ENCODE measurements at regions not wholly inside any gene's neighbourhood (a gene's known extent, or its start where the extent isn't known, plus 50 kb on each side); places are given as distances from the start of the nearest gene placed in this dataset.

GRCh38 chr20:62544505-62545055 lies 68.8 kb upstream of the GATA5 start:
- DNase-seq (ENCODE audit: extremely low read depth, low read depth): no peak

- no peak for DNase-seq (ENCODE audit: extremely low read depth, low read depth)
Measured at GRCh38 chr20:62545271-62545670, 69.5 kb upstream of the GATA5 start.

GRCh38 chr20:62545901-62546525 lies 70.2 kb upstream of the GATA5 start:
- DNase-seq (ENCODE audit: extremely low read depth, low read depth): no peak

GRCh38 chr20:62546606-62547005 lies 70.8 kb upstream of the GATA5 start:
- no peak for DNase-seq (ENCODE audit: extremely low read depth, low read depth)

DNA sequence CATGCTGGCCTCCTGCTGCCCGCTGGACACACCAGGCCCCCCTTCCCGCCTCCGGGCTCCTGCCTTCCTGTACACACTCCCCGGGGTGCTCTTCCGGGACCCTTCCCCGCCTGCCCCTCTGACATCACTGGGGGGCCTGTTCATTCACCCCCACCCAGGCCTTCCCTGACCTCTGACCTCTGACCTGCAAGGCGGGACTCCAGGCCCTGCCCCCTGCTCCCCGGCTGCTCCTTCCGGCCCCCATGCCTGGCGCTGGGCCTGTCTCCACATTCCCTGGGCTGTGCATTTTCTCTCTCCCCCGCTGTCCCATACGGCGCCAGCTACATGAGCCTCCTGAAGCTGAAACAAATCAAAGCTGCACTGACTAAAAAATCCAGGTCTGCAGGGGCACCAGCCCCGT lies 71.6 kb upstream of the GATA5 start:
- no peak for DNase-seq (ENCODE audit: extremely low read depth, low read depth)

DNA sequence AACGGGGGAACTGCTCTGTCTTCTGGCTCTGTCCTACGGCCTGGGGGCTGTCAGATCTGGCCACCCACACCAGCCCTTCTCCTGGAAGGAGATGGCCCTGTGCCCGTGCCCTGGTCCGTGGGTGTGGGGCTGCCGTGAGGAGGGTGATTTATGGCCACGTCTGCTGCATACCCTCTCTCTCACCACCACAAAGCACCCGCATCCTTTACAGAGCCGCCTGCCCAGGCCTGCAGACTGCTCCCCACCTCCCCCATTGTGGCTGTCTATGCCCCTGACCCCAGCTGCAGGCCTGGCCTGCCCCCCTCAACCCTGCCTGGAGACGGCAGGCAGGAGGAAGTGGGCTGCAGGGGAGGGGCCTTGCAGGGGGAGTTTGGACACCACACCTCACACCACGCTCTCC lies 72.7 kb upstream of the GATA5 start:
- DNase-seq (ENCODE audit: extremely low read depth, low read depth): no peak

GRCh38 chr20:62549029-62549428 lies 73.2 kb upstream of the GATA5 start:
- no peak for DNase-seq (ENCODE audit: extremely low read depth, low read depth)

DNA sequence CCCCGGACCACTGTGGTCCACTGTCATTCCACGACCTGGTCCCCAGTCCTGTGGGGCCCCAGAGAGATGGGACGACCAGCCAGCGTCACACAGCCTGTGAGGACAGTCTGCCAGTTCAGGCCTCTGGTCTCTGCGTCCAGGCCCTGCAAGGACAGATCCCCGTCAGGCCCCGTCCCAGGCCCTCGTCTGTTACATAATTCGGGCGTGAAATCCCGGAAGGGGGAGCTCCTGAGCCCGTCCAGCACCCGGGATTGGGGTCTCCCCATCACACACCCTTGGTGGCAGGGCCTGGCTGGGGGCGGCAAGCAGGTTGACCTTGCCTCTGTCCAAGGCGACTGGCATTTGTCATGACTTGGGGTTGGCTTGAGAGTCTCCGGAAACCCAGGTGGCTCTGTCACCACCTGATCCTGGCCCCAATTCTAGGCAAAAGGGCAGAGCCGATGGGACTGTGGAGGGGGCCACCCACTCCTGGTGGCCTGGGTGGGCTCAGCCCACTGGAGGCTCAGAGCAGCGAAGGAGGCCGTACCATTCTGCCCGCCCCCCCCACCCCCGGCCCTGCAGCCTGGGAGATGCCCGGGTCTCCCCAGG lies 73.8 kb upstream of the GATA5 start:
- no peak for DNase-seq (ENCODE audit: extremely low read depth, low read depth)

DNA sequence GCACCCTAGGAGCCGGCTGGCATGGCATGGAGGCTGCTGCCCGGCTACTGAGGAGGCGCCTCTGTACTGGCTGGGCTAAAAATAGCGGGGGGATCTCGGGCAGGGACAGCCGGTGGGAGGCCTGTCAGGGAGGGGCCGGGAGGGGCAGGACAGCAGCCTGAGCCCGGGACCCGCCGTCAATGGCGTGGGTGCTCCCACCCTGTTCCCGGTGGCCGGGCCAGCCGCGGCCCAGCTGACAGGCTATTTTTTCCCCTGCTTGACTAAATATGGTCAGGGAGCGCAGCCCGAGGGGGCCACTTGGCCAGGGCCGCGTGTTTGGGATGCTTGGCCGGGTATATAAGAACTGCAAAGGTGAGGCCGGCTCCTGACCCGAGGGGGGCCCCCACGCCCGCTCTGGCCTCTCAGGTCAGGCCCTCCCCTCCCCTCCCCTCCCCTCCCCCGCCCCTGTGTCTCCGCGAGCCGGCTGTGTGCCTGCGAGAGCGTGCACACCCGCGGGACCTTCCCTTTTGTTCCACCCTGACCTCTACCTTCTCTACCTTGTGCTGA lies 74.4 kb upstream of the GATA5 start:
- no peak for DNase-seq (ENCODE audit: extremely low read depth, low read depth)

DNA sequence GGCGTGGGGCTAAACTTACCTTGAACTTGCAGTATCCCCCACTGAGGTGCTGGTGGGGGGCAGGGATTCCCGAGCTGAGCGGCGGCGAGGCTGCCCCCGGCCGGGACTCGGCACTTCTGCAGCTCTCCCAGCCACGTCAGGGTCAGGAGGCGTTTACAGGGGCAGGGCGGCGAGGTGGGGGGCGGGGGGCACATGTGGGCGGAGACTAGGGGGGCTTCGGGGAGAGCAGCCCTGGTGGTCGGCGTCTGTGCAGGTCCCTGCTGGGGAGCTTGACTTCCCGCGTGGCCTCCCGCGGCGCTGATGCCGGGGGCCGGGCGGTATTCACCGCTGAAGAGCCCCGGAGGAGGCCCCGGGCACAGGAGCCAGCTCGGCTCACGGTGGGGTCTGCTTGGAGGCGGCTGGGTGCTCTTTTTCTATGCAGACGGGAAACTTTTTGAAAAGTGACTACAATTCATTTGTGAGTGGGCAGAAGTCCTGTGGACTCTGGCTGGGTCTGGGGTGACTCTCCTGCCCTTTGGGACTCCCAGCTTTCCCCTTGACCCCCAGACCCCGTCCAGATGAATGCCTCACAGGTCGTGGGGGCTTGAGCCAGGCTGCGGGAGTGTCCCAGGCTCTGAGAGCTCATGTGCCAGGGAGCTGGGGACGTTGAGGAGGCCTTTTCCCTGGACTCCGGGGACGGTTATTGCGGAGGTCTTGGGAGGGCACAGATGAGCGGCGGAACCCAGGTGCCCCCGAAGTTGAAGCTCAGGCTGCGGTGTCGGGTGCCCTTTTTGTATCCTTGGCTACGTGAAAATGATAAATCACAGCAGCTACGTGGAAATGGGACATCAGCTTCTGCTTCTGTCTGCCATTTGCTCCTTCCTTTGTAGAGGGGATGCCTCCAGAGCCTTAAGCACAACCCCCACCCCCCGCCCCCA lies 75.9 kb upstream of the GATA5 start:
- no peak for DNase-seq (ENCODE audit: extremely low read depth, low read depth)

DNA sequence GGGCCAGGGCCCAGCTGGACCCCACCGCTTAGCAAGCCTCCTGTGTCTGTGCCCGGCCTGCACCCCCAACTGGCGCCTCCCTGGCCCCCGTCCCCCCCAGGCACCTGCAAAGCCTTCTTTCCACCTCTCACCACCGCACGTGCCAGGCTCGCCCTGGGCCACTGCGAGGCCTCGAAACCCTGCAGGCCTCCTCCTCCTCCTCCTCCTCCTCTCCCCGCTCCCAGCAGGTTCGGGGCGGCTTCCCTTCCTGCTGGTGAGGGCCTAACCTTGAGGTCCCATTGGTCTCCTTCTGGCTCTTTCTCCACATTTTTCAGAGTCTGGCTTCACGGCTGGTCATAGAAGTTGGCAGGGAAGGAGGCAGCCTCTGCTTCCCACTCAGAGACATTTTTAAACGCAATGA lies 76.8 kb upstream of the GATA5 start:
- no peak for DNase-seq (ENCODE audit: extremely low read depth, low read depth)

- no peak for DNase-seq (ENCODE audit: extremely low read depth, low read depth)
Measured at GRCh38 chr20:62553136-62553837, 77.5 kb upstream of the GATA5 start.

DNA sequence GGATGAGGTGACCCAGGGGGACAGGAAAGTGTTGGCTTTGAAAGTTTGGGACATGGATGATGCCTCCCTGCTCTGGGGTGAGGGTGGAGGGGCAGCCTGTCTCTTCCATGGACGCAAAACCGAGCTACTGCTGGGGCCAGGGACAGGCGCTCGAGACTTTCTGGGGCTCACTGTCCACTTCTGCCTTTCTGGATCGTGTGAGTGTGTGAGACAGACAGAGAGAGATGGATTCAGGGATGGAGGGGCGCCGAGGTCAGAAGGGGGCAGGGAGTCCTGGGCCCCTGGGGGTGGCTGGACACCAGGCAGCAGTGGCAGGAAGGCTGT lies 78.0 kb upstream of the GATA5 start:
- DNase-seq (ENCODE audit: extremely low read depth, low read depth): no peak

DNA sequence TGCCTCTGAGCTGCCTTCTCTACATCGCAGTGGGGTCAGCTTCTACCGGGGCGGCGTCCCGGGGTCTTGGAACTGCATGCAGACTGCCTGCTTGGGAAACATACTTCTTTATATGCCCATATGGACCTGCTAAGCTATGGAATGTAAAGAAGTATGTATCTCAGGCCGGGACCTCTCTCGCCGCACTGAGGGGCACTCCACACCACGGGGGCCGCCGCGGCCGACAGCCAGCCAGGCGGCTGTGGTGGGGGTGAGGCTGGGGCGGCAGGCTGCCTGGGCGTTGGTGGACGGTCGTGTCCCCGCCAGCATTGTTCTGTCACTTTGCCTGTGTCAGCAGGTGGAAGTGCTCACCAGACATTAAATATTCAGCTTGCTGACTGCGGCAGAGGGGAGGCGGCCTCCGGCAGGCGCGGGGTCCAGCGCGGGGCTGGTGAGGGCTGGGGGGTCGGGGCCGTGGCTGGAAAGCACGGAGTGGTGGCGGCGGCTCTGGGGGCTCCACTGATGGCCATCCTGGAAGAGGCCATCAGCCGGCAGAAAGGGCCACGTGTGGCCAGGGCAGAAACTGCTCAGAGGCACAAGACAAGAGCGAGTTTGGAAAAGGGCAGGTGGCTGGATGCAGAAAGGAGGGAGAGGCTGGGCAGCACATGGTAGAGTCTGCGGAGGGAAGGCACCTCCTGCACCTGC lies 78.6 kb upstream of the GATA5 start:
- no peak for DNase-seq (ENCODE audit: extremely low read depth, low read depth)

GRCh38 chr20:62554898-62555641 lies 79.3 kb upstream of the GATA5 start:
- no peak for DNase-seq (ENCODE audit: extremely low read depth, low read depth)

DNA sequence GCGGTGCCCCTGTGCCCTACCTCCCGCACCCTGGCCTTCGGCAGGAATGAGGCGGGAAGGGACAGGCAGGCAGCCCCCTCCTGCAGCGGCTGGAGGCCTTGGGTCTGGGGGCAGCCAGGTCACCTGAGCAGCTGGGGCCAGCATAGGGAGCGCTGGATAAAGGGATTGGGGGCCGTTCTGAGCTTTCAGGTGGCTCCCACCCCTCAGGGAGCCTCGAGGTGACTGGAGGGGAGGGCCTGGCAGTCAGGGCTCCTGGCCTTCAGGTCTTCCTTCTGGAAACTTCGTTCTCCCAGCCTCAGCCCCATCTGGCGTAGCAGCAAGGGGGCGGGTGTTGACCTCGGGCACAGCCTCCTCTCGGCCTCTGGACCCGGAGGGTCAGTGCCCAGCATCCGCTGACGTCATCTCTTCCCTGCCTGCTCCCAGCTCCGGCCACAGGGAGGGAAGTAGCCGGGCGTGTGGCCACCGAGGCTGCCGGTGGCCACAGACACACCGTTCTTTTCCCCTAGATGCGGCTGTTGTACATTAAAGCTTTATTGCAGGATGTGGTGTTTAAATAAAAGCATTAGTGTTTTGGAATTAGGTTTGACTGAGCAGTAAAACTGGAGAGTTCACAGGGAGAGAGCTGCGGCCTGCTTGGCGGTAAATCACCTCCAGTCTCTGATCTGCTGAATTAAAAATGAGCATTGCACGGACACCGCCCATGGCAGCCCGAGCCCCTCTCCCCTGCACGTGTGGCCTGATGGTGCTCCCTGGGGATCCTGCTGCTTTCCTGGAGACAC lies 80.0 kb upstream of the GATA5 start:
- no peak for DNase-seq (ENCODE audit: extremely low read depth, low read depth)

DNA sequence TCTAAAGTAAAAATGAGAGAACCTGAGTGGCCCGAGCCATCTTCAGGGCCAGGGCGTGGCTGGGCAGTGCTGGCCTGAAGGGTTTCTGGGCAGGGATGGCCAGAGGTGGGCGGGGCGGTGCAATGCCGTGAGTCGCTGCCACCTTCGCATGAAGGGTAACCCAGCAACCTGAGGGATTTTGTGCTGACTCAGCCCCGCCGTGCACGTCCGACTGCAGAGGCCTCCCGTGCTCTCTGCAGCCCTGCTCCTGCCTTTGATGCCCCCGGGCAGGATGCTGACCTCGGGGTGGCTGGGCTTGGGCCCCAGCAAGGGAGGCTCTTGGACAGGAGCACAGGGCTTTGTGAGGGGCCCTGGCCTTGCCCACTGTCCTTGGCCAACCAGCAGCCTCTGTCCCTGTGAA lies 81.7 kb upstream of the GATA5 start:
- no peak for DNase-seq (ENCODE audit: extremely low read depth, low read depth)

DNA sequence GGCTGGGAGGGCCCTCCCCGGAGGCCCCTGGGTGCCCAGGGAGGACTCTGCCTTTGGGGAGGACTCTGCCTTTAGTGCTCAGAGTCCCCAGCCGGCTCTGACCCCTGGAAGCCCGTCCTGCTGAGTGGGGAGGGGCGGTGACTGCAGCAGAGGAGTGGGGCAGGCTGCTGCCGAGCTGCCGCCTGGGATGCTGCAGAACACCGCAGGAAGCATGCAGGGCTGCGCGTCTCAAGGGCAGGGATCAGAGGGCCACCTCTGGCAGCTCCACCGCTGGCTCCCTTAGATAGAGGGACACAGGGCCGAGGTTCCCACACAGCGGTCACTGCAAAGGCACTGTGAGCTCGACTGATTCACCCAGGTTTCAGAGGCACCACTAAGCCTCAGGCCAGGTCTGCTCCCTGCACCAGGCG lies 82.2 kb upstream of the GATA5 start:
- no peak for DNase-seq (ENCODE audit: extremely low read depth, low read depth)

GRCh38 chr20:62558779-62559178 lies 83.0 kb upstream of the GATA5 start:
- DNase-seq (ENCODE audit: extremely low read depth, low read depth): no peak

Data from NCI-H460 (cell line).